Smooth muscle cell of the brain vasculature (primary cell): ENCODE measurements at regions not wholly inside any gene's neighbourhood (a gene's known extent, or its start where the extent isn't known, plus 50 kb on each side); places are given as distances from the start of the nearest gene placed in this dataset.

ENCODE experiments used
- DNase-seq: peaks from one replicate; pipeline ENCODE4 v3.0.0-alpha.2; 2012; ENCODE audit warnings: low read depth, low spot score

GRCh38 chr2:123916051-123916450 is 109.0 kb upstream of the CNTNAP5 start:
- no peak for DNase-seq

DNA sequence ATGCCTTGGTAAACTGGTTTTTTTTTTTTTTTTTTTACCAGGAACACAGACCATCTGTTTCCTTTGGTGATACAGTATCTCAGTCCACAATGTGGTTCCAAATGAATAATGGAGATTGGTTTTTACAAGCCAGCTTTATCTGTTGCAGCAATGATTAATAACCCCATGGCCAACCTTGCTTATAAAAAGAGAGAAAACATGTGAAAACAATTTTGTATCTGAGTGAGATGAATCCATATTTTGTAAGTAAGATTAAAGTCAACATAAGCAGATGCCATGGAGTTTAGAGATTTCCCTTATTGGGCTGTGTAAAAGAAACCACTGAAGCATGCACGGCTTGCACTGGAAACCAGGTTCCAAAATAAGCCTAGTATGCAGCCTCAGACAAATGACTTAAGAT is 108.6 kb upstream of the CNTNAP5 start:
- no peak for DNase-seq

GRCh38 chr2:123917241-123917640 is 107.8 kb upstream of the CNTNAP5 start:
- DNase-seq, result no peak

DNA sequence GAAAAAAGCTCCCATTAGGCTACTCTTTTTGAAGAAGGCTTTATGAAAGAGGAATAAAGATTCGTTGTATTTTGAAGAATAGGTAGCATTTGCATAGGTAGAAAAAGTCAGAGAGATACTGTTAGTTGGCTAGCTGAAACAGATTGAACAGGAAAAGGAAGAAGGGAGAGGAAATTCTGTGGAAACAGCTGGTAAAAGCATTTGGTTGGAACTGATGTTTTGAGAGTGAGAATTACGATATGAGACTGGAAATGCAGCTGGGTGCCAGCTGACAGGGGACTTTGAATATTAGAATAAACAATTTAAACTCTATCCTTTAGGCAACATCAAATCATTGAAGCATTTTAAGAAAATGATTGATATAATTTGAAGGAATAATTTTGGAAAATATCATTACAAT is 96.7 kb upstream of the CNTNAP5 start:
- DNase-seq, result no peak

DNA sequence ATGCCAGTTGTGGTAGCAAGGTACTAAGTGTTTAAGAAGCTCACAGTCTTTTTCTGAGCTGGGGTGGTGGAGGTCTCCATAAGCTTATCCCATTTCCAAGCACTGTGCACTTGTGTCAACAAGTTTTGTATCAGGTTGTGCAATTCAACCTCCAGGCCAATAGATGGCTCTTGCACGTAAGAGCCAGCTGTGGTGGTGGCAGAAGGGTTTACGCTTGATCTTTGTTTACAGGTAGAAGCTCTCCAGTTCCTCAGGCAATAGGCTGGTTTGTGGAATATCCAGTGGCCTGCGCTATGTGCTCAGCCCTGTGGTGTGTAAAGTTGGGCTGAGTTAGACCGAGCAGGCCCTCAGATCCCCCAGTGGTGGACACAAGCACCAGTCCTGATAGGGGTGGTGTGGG is 89.7 kb upstream of the CNTNAP5 start:
- no peak for DNase-seq

DNA sequence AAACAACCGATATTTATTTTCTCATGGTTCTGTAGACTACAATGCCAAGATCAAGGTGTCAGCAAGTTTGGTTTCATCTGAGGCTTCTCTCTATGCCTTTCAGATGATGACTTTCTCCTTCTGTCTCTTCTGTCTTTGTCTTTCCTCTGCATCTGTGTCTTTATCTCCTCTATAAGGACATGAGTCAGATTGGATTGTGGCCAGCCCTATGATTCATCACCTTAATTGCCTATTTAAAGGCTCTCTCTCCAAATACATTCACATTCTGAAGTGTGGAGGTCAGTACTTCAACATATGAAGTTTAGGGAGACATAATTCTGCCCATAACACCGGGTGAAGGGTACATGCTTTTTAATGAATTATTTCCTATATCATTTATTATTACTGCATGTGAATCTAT is 71.2 kb upstream of the CNTNAP5 start:
- peak; percentile 3 for DNase-seq

GRCh38 chr2:123958011-123958410 is 67.1 kb upstream of the CNTNAP5 start:
- no peak for DNase-seq

DNA sequence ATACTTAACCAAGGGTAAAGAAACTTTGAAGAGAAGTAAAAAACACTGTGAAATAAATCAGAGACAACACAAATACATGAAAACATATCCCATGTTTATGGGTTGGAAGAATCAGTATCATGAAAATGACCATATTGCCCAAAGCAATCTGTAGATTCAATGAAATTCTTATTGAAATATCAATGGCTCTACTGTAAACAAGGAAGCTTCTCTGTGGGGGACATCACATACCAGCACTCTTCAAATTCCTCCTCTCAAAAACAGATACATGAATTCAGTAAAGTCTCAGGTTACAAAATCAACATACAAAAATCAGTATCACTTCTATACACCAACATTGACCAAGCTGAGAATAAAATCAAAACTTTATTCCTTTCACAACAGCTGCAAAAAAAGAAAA is 63.5 kb upstream of the CNTNAP5 start:
- DNase-seq, result no peak

DNA sequence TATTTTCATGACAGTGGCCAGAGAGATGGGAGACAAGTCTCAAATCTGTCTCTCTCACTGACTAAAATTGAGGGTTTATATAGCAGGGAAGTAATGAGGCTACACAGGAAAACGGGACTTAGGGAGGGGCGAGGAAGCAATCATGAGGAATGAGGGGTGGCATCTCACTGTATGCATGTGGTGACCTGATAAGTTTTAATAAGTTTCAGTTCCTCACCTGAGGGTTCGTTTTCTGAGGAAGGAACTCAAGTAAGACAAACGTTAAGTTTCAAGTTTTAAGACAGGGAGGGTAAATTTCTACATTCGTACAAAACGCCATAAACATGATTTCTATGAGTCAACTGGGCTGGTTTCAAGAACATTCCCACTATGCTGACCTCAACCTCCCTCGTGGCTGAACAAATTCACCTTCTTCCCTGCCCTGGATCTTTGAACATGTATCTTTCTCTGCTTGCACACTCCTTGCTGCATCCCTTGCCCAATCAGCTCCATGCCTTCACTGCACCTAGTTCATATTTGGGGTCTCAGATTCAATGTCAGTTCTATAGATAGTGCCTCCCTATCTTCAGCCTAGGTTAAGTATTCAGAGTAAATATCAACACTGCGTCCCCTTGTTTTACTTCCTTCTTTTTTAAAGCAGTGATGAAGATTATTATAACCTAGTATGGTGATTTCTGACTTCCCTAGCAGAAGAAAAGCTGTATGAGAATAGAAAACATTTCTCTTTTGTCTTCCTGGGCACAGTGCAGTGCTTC is 53.3 kb upstream of the CNTNAP5 start:
- DNase-seq, result no peak
